NOMO-1 (cell line): ENCODE measurements at regions not wholly inside any gene's neighbourhood (a gene's known extent, or its start where the extent isn't known, plus 50 kb on each side); places are given as distances from the start of the nearest gene placed in this dataset.

ENCODE experiments used
- DNase-seq, 2 experiments: peaks; one replicate each; lab custom pipeline; 2025; ENCODE audit not compliant: unreplicated experiment in 2 of 2; lab: John Stamatoyannopoulos, UW

GRCh38 chr13:31675440-31675953 lies 63.8 kb upstream of the RXFP2 start:
- DNase-seq, result no peak

- no peak for DNase-seq
Observed at GRCh38 chr13:31681133-31681532, 58.2 kb upstream of the RXFP2 start.

- DNase-seq, result no peak
Observed at GRCh38 chr13:31684466-31684865, 54.9 kb upstream of the RXFP2 start.

- no peak for DNase-seq
Observed at GRCh38 chr13:31686670-31687425, 52.5 kb upstream of the RXFP2 start.
